HepG2 (cell line): ENCODE measurements at regions not wholly inside any gene's neighbourhood (a gene's known extent, or its start where the extent isn't known, plus 50 kb on each side); places are given as distances from the start of the nearest gene placed in this dataset.

Experiments
- BHLHE40 ChIP-seq: IDR thresholded peaks from 2 replicates; pipeline ENCODE4 v1.6.1; 2011; ENCODE audit warnings: low read length, improper control_type of control experiment
- CENPT ChIP-seq: sonication (generic); formaldehyde crosslinking; IDR thresholded peaks from 2 replicates; pipeline ENCODE4 v1.8.0; 2022; ENCODE audit warnings: low read depth, mild to moderate bottlenecking, moderate library complexity, missing genetic modification reagents
- ELK4 ChIP-seq: sonication (generic); formaldehyde crosslinking; IDR thresholded peaks from 2 replicates; pipeline ENCODE4 v1.9.0; 2021; ENCODE audit warnings: missing genetic modification reagents, borderline replicate concordance
- HCFC1 ChIP-seq: fragments of 150-350 bp; IDR thresholded peaks from 2 replicates; pipeline ENCODE4 v1.6.1; 2014; ENCODE audit warnings: low read depth, low read length
- HMGA1 ChIP-seq: sonication (generic); formaldehyde crosslinking; conservative IDR thresholded peaks from 2 replicates; pipeline ENCODE4 v1.4.0; 2020; ENCODE audit warnings: missing genetic modification reagents
- NFE2L2 ChIP-seq: fragments of 150-350 bp; IDR thresholded peaks from 2 replicates; pipeline ENCODE4 v1.6.1; 2014; ENCODE audit warnings: low read length
- PPARG ChIP-seq: conservative IDR thresholded peaks from 2 replicates; pipeline ENCODE4 v1.6.1; 2016; ENCODE audit warnings: missing biosample characterization, missing genetic modification reagents
- RFX3 ChIP-seq: IDR thresholded peaks from 2 replicates; pipeline ENCODE4 v1.6.1; 2016; ENCODE audit warnings: missing biosample characterization, missing genetic modification reagents
- SOX13 ChIP-seq, 3 experiments: fragments of 450-650 bp in 1 of 3; sonication (generic) in 1 of 3; formaldehyde crosslinking in 1 of 3; IDR thresholded peaks in 2 of 3; conservative IDR thresholded peaks in 1 of 3; 2 replicates each; pipeline versions ENCODE4 v1.5.0 to v1.6.1; 2016 to 2020; ENCODE audit warnings: antibody characterized with exemption in 1 of 3, mild to moderate bottlenecking in 1 of 3, missing compliant biosample characterization in 1 of 3, missing genetic modification reagents in 1 of 3, moderate library complexity in 1 of 3
- THAP9 ChIP-seq: sonication (generic); formaldehyde crosslinking; IDR thresholded peaks from 2 replicates; pipeline ENCODE4; 2020; ENCODE audit warnings: missing genetic modification reagents, mild to moderate bottlenecking, borderline replicate concordance
- WIZ ChIP-seq: sonication (generic); formaldehyde crosslinking; IDR thresholded peaks from 2 replicates; pipeline ENCODE4 v1.5.1; 2020; ENCODE audit warnings: mild to moderate bottlenecking, missing genetic modification reagents
- ZBTB38 ChIP-seq: sonication (generic); formaldehyde crosslinking; IDR thresholded peaks from 2 replicates; pipeline ENCODE4 v1.5.1; 2020; ENCODE audit warnings: mild to moderate bottlenecking, missing genetic modification reagents
- ZBTB7A ChIP-seq: sonication (generic); formaldehyde crosslinking; IDR thresholded peaks from 2 replicates; pipeline ENCODE4 v1.8.0; 2022; ENCODE audit warnings: mild to moderate bottlenecking, missing genetic modification reagents
- ZIK1 ChIP-seq: sonication (generic); formaldehyde crosslinking; IDR thresholded peaks from 2 replicates; pipeline ENCODE4 v1.5.0; 2020; ENCODE audit warnings: mild to moderate bottlenecking, low read depth, missing genetic modification reagents, borderline replicate concordance
- ZNF225 ChIP-seq: sonication (generic); formaldehyde crosslinking; IDR thresholded peaks from 2 replicates; pipeline ENCODE4 v1.4.0; 2020; ENCODE audit warnings: mild to moderate bottlenecking, missing genetic modification reagents
- ZNF317 ChIP-seq: sonication (generic); formaldehyde crosslinking; IDR thresholded peaks from 2 replicates; pipeline ENCODE4 v1.5.0; 2020; ENCODE audit warnings: mild to moderate bottlenecking, missing genetic modification reagents
- ZNF569 ChIP-seq: sonication (generic); formaldehyde crosslinking; IDR thresholded peaks from 2 replicates; pipeline ENCODE4 v1.5.0; 2020; ENCODE audit warnings: mild to moderate bottlenecking, missing genetic modification reagents, moderate library complexity, borderline replicate concordance
- TF ChIP-seq, protein P1 (sequence below): IDR thresholded peaks from 2 replicates; pipeline ENCODE4 v1.6.1; 2016; ENCODE audit warnings: low read depth, missing genetic modification reagents, missing compliant biosample characterization
- TF ChIP-seq, protein P2 (sequence below): sonication (generic); formaldehyde crosslinking; IDR thresholded peaks from 2 replicates; pipeline ENCODE4 v1.9.0; 2021; ENCODE audit warnings: missing genetic modification reagents, mild to moderate bottlenecking, borderline replicate concordance

DNA sequence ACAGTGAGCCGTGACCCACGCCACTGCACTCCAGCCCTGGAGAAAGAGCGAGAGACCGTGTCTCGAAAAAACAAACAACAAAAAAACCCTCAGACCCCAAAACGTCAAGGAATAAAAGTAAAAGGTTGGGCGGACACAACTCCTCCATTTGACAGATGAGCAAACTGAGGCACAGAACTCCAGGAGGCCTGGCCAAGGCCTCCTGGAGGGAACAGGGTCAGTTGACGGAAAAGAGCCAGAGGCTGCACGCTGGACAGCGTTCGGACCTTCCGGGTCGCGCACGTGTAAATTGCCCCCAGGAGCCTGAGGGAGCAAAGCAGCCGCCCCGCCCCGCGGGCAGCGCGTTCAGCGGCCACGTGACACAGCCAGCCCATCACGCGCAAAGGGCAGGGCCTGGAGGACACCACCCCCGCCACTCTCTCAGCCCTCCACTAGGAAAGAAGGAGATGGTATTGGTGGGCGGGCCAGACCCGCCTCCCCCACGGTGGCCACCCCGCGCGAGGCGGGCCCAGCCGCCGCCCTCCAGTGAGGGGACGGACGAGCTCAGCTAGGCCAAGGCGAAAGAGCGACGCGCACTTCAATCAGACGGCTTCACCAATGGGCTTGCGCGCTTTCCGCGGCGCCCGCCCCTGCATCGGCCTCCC, 81.5 kb downstream of the PTPDC1 start (continued):
- TF ChIP-seq ZNF569 (CRISPR knock-in tag) (no peak), THAP9 (peak; percentile 62; the same call in 1 of the 2 replicates), CENPT (CRISPR knock-in tag) (no peak), ZBTB7A (CRISPR knock-in tag) (no peak), HCFC1 (no peak), HMGA1 (CRISPR knock-in tag) (no peak), PPARG (CRISPR knock-in tag) (peak; percentile 40; the same call in 1 of the 2 replicates), ZIK1 (peak; percentile 81; the same call in 1 of the 2 replicates), SOX13 (IDR thresholded peaks at IDR 0.05) (no peak), SOX13 (CRISPR knock-in tag; conservative IDR thresholded peaks at IDR 0.05 in 1 of 2, IDR thresholded peaks at IDR 0.05 in 1 of 2) (peak in 1 of 2 experiments; percentile 63; a peak in 2 of 4 replicates), ZNF225 (CRISPR knock-in tag) (no peak), WIZ (CRISPR knock-in tag) (no peak), ELK4 (CRISPR knock-in tag) (peak; percentile 53; the same call in 1 of the 2 replicates), ZBTB38 (CRISPR knock-in tag) (peak; percentile 61; the same call in 1 of the 2 replicates), ZNF317 (peak; percentile 80; the same call in 1 of the 2 replicates), RFX3 (CRISPR knock-in tag) (no peak), BHLHE40 (peak; percentile 93), NFE2L2 (no peak)
- TF ChIP-seq, protein P1, sequence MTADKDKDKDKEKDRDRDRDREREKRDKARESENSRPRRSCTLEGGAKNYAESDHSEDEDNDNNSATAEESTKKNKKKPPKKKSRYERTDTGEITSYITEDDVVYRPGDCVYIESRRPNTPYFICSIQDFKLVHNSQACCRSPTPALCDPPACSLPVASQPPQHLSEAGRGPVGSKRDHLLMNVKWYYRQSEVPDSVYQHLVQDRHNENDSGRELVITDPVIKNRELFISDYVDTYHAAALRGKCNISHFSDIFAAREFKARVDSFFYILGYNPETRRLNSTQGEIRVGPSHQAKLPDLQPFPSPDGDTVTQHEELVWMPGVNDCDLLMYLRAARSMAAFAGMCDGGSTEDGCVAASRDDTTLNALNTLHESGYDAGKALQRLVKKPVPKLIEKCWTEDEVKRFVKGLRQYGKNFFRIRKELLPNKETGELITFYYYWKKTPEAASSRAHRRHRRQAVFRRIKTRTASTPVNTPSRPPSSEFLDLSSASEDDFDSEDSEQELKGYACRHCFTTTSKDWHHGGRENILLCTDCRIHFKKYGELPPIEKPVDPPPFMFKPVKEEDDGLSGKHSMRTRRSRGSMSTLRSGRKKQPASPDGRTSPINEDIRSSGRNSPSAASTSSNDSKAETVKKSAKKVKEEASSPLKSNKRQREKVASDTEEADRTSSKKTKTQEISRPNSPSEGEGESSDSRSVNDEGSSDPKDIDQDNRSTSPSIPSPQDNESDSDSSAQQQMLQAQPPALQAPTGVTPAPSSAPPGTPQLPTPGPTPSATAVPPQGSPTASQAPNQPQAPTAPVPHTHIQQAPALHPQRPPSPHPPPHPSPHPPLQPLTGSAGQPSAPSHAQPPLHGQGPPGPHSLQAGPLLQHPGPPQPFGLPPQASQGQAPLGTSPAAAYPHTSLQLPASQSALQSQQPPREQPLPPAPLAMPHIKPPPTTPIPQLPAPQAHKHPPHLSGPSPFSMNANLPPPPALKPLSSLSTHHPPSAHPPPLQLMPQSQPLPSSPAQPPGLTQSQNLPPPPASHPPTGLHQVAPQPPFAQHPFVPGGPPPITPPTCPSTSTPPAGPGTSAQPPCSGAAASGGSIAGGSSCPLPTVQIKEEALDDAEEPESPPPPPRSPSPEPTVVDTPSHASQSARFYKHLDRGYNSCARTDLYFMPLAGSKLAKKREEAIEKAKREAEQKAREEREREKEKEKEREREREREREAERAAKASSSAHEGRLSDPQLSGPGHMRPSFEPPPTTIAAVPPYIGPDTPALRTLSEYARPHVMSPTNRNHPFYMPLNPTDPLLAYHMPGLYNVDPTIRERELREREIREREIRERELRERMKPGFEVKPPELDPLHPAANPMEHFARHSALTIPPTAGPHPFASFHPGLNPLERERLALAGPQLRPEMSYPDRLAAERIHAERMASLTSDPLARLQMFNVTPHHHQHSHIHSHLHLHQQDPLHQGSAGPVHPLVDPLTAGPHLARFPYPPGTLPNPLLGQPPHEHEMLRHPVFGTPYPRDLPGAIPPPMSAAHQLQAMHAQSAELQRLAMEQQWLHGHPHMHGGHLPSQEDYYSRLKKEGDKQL (CRISPR knock-in tag), result 0 out of 2 replicates have a peak, but pooled peaks have one; percentile 19
- TF ChIP-seq, protein P2, sequence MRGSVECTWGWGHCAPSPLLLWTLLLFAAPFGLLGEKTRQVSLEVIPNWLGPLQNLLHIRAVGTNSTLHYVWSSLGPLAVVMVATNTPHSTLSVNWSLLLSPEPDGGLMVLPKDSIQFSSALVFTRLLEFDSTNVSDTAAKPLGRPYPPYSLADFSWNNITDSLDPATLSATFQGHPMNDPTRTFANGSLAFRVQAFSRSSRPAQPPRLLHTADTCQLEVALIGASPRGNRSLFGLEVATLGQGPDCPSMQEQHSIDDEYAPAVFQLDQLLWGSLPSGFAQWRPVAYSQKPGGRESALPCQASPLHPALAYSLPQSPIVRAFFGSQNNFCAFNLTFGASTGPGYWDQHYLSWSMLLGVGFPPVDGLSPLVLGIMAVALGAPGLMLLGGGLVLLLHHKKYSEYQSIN, result no peak
